ENCODE measurements at regions not wholly inside any gene's neighbourhood (a gene's known extent, or its start where the extent isn't known, plus 50 kb on each side); places are given as distances from the start of the nearest gene placed in this dataset.

- Histone ChIP-seq H3K27me3 (ENCODE audit: low read length) (no peaks in the 10 kb centered on the region), H4K20me1 (ENCODE audit: low read length) (no peaks in the 10 kb centered on the region), H3K9ac (ENCODE audit: low read length) (no peak overlapping the region), H3K36me3 (ENCODE audit: low read depth, low read length) (no peaks in the 10 kb centered on the region), H2AFZ (ENCODE audit: low read length) (no peak overlapping the region), H3K4me3 (ENCODE audit: low read length) (no peak overlapping the region), H3K27ac (ENCODE audit: low read length) (no peak overlapping the region), H3K4me2 (ENCODE audit: low read length) (no peak overlapping the region), H3K79me2 (ENCODE audit: low read length) (no peaks in the 10 kb centered on the region), H3K4me1 (ENCODE audit: insufficient read depth, low read length) (no peaks in the 10 kb centered on the region), H3K9me3 (ENCODE audit: low read length) (no peaks in the 10 kb centered on the region), H3K9me2 (replicated peaks; ENCODE audit: low read length) (no peaks in the 10 kb centered on the region), H3F3A (ENCODE audit: low read length, unreplicated experiment) (no peaks in the 10 kb centered on the region)
- no peak for DNase-seq
- ChIA-PET POLR2A (ENCODE audit: unreplicated experiment) (no interaction called here), CTCF (no interaction called here)
- TF ChIP-seq EZH2 (IDR thresholded peaks at IDR 0.05; ENCODE audit: low read length, unreplicated experiment), result no peak
- no peak for TF ChIP-seq CTCF (conservative IDR thresholded peaks at IDR 0.05; ENCODE audit: low read depth, low read length)
- TF ChIP-seq EZH2phosphoT487 (IDR thresholded peaks at IDR 0.05; ENCODE audit: borderline replicate concordance, low read length), result no peak
- intact Hi-C loops (cut with micrococcal nuclease), result no loop called here
- no peak for ATAC-seq
- BruUV-seq (replicated peaks), result no TSS peak
Observed at GRCh38 chr4:104593019-104593418, 98.3 kb upstream of the CXXC4 start.

GRCh38 chr4:104596189-104596588 is 101.5 kb upstream of the CXXC4 start:
- Histone ChIP-seq H3K4me2 (ENCODE audit: low read length) (peak overlapping the region; percentile 19; the same call in 1 of the 2 replicates), H3K9me3 (ENCODE audit: low read length) (no peaks in the 10 kb centered on the region), H3K79me2 (ENCODE audit: low read length) (no peaks in the 10 kb centered on the region), H3K4me3 (ENCODE audit: low read length) (no peak overlapping the region), H4K20me1 (ENCODE audit: low read length) (no peaks in the 10 kb centered on the region), H3F3A (ENCODE audit: low read length, unreplicated experiment) (no peaks in the 10 kb centered on the region), H3K9me2 (replicated peaks; ENCODE audit: low read length) (no peaks in the 10 kb centered on the region), H3K4me1 (ENCODE audit: insufficient read depth, low read length) (no peaks in the 10 kb centered on the region), H2AFZ (ENCODE audit: low read length) (no peak overlapping the region), H3K27me3 (ENCODE audit: low read length) (no peaks in the 10 kb centered on the region), H3K27ac (ENCODE audit: low read length) (no peak overlapping the region), H3K9ac (ENCODE audit: low read length) (no peak overlapping the region), H3K36me3 (ENCODE audit: low read depth, low read length) (no peaks in the 10 kb centered on the region)
- no TSS peak for BruUV-seq (replicated peaks)
- intact Hi-C loops (cut with micrococcal nuclease), result no loop called here
- ChIA-PET CTCF (no interaction called here), POLR2A (ENCODE audit: unreplicated experiment) (no interaction called here)
- TF ChIP-seq CTCF (conservative IDR thresholded peaks at IDR 0.05; ENCODE audit: low read depth, low read length) (no peak), EZH2 (IDR thresholded peaks at IDR 0.05; ENCODE audit: low read length, unreplicated experiment) (no peak), EZH2phosphoT487 (IDR thresholded peaks at IDR 0.05; ENCODE audit: borderline replicate concordance, low read length) (no peak)
- ATAC-seq (no peak), DNase-seq (no peak)

GRCh38 chr4:104615496-104615895 is 120.8 kb upstream of the CXXC4 start:
- no peak overlapping the region for H3K4me3 ChIP-seq (ENCODE audit: low read length)
- intact Hi-C loops (cut with micrococcal nuclease), result no loop called here
- no peak overlapping the region for H3K4me2 ChIP-seq (ENCODE audit: low read length)
- no peak for DNase-seq
- no peak for TF ChIP-seq EZH2phosphoT487 (IDR thresholded peaks at IDR 0.05; ENCODE audit: borderline replicate concordance, low read length)
- TF ChIP-seq EZH2 (IDR thresholded peaks at IDR 0.05; ENCODE audit: low read length, unreplicated experiment), result no peak
- TF ChIP-seq CTCF (conservative IDR thresholded peaks at IDR 0.05; ENCODE audit: low read depth, low read length), result no peak
- ChIA-PET CTCF (no interaction called here), POLR2A (ENCODE audit: unreplicated experiment) (no interaction called here)
- H3K9me3 ChIP-seq (ENCODE audit: low read length), result no peaks in the 10 kb centered on the region
- no peak for ATAC-seq
- no peaks in the 10 kb centered on the region for H3K4me1 ChIP-seq (ENCODE audit: insufficient read depth, low read length)
- no peaks in the 10 kb centered on the region for H4K20me1 ChIP-seq (ENCODE audit: low read length)
- no peaks in the 10 kb centered on the region for H3K27me3 ChIP-seq (ENCODE audit: low read length)
- H3K79me2 ChIP-seq (ENCODE audit: low read length), result no peaks in the 10 kb centered on the region
- H2AFZ ChIP-seq (ENCODE audit: low read length), result no peak overlapping the region
- H3K27ac ChIP-seq (ENCODE audit: low read length), result no peak overlapping the region
- H3K9me2 ChIP-seq (replicated peaks; ENCODE audit: low read length), result no peaks in the 10 kb centered on the region
- H3K36me3 ChIP-seq (ENCODE audit: low read depth, low read length), result no peaks in the 10 kb centered on the region
- H3F3A ChIP-seq (ENCODE audit: low read length, unreplicated experiment), result no peaks in the 10 kb centered on the region
- no peak overlapping the region for H3K9ac ChIP-seq (ENCODE audit: low read length)
- BruUV-seq (replicated peaks), result no TSS peak

Data from PC-3 (cell line).